H9 (cell line): ENCODE measurements at regions not wholly inside any gene's neighbourhood (a gene's known extent, or its start where the extent isn't known, plus 50 kb on each side); places are given as distances from the start of the nearest gene placed in this dataset.

Experiments
- DNase-seq: peaks from one replicate; pipeline ENCODE4 v3.0.0-alpha.2; 2017
- H2AFZ ChIP-seq: one replicate; pipeline ENCODE4 v1.6.1; 2013; ENCODE audit warnings: mild to moderate bottlenecking, low read length, control low read depth, moderate library complexity
- H2AK5ac ChIP-seq: 2 replicates; pipeline ENCODE4 v1.6.1; 2013; ENCODE audit warnings: low read length, control low read depth, mixed read lengths; ENCODE audit not compliant: insufficient read length
- H2BK120ac ChIP-seq: one replicate; pipeline ENCODE4 v1.6.1; 2013; ENCODE audit warnings: low read depth, mild to moderate bottlenecking, low read length, control low read depth, inconsistent platforms; ENCODE audit not compliant: poor library complexity, severe bottlenecking
- H2BK12ac ChIP-seq: 2 replicates; pipeline ENCODE4 v1.6.1; 2013; ENCODE audit warnings: low read length, control low read depth, mixed read lengths, low read depth; ENCODE audit not compliant: insufficient read length
- H2BK15ac ChIP-seq: 2 replicates; pipeline ENCODE4 v1.6.1; 2013; ENCODE audit warnings: low read depth, low read length, control low read depth
- H2BK20ac ChIP-seq: one replicate; pipeline ENCODE4 v1.6.1; 2013; ENCODE audit warnings: low read depth, mild to moderate bottlenecking, low read length, control low read depth, inconsistent platforms; ENCODE audit not compliant: poor library complexity, severe bottlenecking
- H2BK5ac ChIP-seq: 2 replicates; pipeline ENCODE4 v1.6.1; 2013; ENCODE audit warnings: low read length, control low read depth, mixed read lengths; ENCODE audit not compliant: insufficient read length
- H3K14ac ChIP-seq: 2 replicates; pipeline ENCODE4 v1.6.1; 2013; ENCODE audit warnings: low read length, control low read depth; ENCODE audit not compliant: insufficient read depth
- H3K18ac ChIP-seq: 2 replicates; pipeline ENCODE4 v1.6.1; 2013; ENCODE audit warnings: low read depth, mild to moderate bottlenecking, mixed read lengths, low read length, control low read depth; ENCODE audit not compliant: insufficient read length
- H3K23ac ChIP-seq: 2 replicates; pipeline ENCODE4 v1.6.1; 2013; ENCODE audit warnings: low read length, control low read depth, mixed read lengths, low read depth; ENCODE audit not compliant: insufficient read length
- H3K23me2 ChIP-seq: 2 replicates; pipeline ENCODE4 v1.6.1; 2013; ENCODE audit warnings: low read depth, mild to moderate bottlenecking, mixed read lengths, low read length, control low read depth; ENCODE audit not compliant: insufficient read length, poor library complexity, severe bottlenecking
- H3K27ac ChIP-seq: 2 replicates; pipeline ENCODE4 v1.5.1; 2013; ENCODE audit warnings: low read length, control low read depth, mixed read lengths, low read depth; ENCODE audit not compliant: insufficient read length
- H3K27me3 ChIP-seq: 2 replicates; pipeline ENCODE4 v1.6.1; 2013; ENCODE audit warnings: low read length, control low read depth, inconsistent platforms; ENCODE audit not compliant: insufficient read depth
- H3K4ac ChIP-seq: 2 replicates; pipeline ENCODE4 v1.6.1; 2013; ENCODE audit warnings: low read depth, mild to moderate bottlenecking, control low read depth, inconsistent platforms, low read length, moderate library complexity
- H3K4me1 ChIP-seq: 2 replicates; pipeline ENCODE4 v1.6.1; 2013; ENCODE audit warnings: low read length, control low read depth, inconsistent platforms; ENCODE audit not compliant: insufficient read depth
- H3K4me2 ChIP-seq: 2 replicates; pipeline ENCODE4 v1.6.1; 2013; ENCODE audit warnings: low read length, control low read depth, mixed read lengths; ENCODE audit not compliant: insufficient read length, insufficient read depth
- H3K56ac ChIP-seq: 2 replicates; pipeline ENCODE4 v1.6.1; 2013; ENCODE audit warnings: low read depth, mild to moderate bottlenecking, mixed read lengths, low read length, control low read depth; ENCODE audit not compliant: insufficient read length
- H3K79me1 ChIP-seq: 2 replicates; pipeline ENCODE4 v1.6.1; 2013; ENCODE audit warnings: low read depth, mild to moderate bottlenecking, moderate library complexity, low read length, control low read depth, inconsistent platforms; ENCODE audit not compliant: insufficient read depth, poor library complexity, severe bottlenecking
- H3K79me2 ChIP-seq: 2 replicates; pipeline ENCODE4 v1.6.1; 2013; ENCODE audit warnings: low read length, control low read depth, inconsistent platforms; ENCODE audit not compliant: insufficient read depth
- H3K9ac ChIP-seq: 2 replicates; pipeline ENCODE4 v1.6.1; 2013; ENCODE audit warnings: low read length, control low read depth, mixed read lengths; ENCODE audit not compliant: insufficient read length; ENCODE audit errors: extremely low read depth
- H3K9me3 ChIP-seq: one replicate; pipeline ENCODE4 v1.6.1; 2013; ENCODE audit warnings: low read depth, low read length, inconsistent platforms; ENCODE audit not compliant: control insufficient read depth
- H3T11ph ChIP-seq: one replicate; pipeline ENCODE4 v1.6.1; 2013; ENCODE audit warnings: mild to moderate bottlenecking, low read length, control low read depth, inconsistent platforms
- H4K20me1 ChIP-seq: one replicate; pipeline ENCODE4 v1.6.1; 2013; ENCODE audit not compliant: control insufficient read depth, insufficient read length, insufficient read depth
- H4K5ac ChIP-seq: 2 replicates; pipeline ENCODE4 v1.6.1; 2013; ENCODE audit warnings: low read depth, mild to moderate bottlenecking, mixed read lengths, low read length, control low read depth; ENCODE audit not compliant: insufficient read length
- H4K8ac ChIP-seq: replicated peaks from 2 replicates; pipeline ENCODE4 v1.6.1; 2013; ENCODE audit warnings: low read length, control low read depth, mixed read lengths, low read depth; ENCODE audit not compliant: insufficient read length
- H4K91ac ChIP-seq: 2 replicates; pipeline ENCODE4 v1.6.1; 2013; ENCODE audit warnings: low read depth, mild to moderate bottlenecking, moderate library complexity, mixed read lengths, low read length, control low read depth; ENCODE audit not compliant: insufficient read length
- H3K27ac Mint-ChIP-seq, 3 experiments: 2 replicates in 2 of 3; 3 replicates in 1 of 3; pipeline ENCODE4 v1.8.0; 2020 to 2021; ENCODE audit warnings: mixed read lengths in 3 of 3, mild to moderate bottlenecking in 1 of 3, moderate library complexity in 1 of 3
- H3K27me3 Mint-ChIP-seq: 2 replicates; pipeline ENCODE4 v1.8.0; 2021; ENCODE audit warnings: low read depth, mild to moderate bottlenecking, moderate library complexity, mixed read lengths
- H3K36me3 Mint-ChIP-seq, 3 experiments: 2 replicates in 2 of 3; 3 replicates in 1 of 3; pipeline ENCODE4 v1.8.0; 2020 to 2021; ENCODE audit warnings: low read depth in 3 of 3, mixed read lengths in 3 of 3; ENCODE audit not compliant: insufficient read depth in 1 of 3
- H3K4me1 Mint-ChIP-seq, 2 experiments: 2 replicates each; pipeline ENCODE4 v1.8.0; 2020; ENCODE audit warnings: mixed read lengths in 2 of 2
- H3K4me3 Mint-ChIP-seq, 2 experiments: 2 replicates in 1 of 2; 3 replicates in 1 of 2; pipeline ENCODE4 v1.8.0; 2020 to 2021; ENCODE audit warnings: mild to moderate bottlenecking in 2 of 2, mixed read lengths in 2 of 2, moderate library complexity in 1 of 2
- H3K9me3 Mint-ChIP-seq, 2 experiments: 2 replicates in 1 of 2; 3 replicates in 1 of 2; pipeline ENCODE4 v1.8.0; 2020; ENCODE audit warnings: mild to moderate bottlenecking in 2 of 2, mixed read lengths in 2 of 2, moderate library complexity in 1 of 2
- WGBS: extraction: QIAGEN DNeasy Blood & Tissue Kit; methylation state at CpG from one replicate; pipeline ENCODE4 v1.1.7; 2013; ENCODE audit warnings: missing lambda C conversion rate, low lambda C conversion rate, mixed read lengths; ENCODE audit not compliant: insufficient read length; ENCODE audit errors: extremely low coverage; 5-methylcytosine and 5-hydroxymethylcytosine counted together
- TF ChIP-seq, protein P1 (sequence below): fragments of 200-600 bp; sonication (generic); conservative IDR thresholded peaks from 3 replicates; pipeline ENCODE4 v1.8.0; 2021; ENCODE audit warnings: antibody characterized with exemption, mild to moderate bottlenecking

DNA sequence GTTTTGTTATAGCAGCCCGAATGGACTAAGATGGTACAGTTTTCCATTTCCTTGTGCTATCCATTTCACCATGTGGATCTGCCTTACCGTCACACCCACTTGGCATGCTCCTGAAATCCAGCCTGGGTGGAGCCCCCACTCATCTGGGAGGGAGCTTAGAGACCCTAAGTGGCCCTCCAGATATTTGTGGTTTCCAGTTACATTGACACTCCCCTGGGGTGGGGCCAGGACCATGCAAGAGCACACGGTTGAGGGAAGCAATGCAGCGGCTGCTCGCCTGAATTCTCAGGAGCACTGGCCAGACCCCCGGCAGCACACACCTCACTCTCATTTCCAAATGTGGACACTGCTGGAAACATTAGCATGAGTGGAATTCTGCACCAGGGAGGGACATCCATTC is 231.1 kb downstream of the UTP18 start:
- no peak overlapping the region for H2AK5ac ChIP-seq
- no peaks in the 10 kb centered on the region for H4K20me1 ChIP-seq
- TF ChIP-seq, protein P1, sequence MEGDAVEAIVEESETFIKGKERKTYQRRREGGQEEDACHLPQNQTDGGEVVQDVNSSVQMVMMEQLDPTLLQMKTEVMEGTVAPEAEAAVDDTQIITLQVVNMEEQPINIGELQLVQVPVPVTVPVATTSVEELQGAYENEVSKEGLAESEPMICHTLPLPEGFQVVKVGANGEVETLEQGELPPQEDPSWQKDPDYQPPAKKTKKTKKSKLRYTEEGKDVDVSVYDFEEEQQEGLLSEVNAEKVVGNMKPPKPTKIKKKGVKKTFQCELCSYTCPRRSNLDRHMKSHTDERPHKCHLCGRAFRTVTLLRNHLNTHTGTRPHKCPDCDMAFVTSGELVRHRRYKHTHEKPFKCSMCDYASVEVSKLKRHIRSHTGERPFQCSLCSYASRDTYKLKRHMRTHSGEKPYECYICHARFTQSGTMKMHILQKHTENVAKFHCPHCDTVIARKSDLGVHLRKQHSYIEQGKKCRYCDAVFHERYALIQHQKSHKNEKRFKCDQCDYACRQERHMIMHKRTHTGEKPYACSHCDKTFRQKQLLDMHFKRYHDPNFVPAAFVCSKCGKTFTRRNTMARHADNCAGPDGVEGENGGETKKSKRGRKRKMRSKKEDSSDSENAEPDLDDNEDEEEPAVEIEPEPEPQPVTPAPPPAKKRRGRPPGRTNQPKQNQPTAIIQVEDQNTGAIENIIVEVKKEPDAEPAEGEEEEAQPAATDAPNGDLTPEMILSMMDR = no peak
- H2BK12ac ChIP-seq = no peak overlapping the region
- no peak for DNase-seq
- no peaks in the 10 kb centered on the region for H3K79me2 ChIP-seq
- no peak overlapping the region for H2BK20ac ChIP-seq
- no peak overlapping the region for H3T11ph ChIP-seq
- no peaks in the 10 kb centered on the region for H3K79me1 ChIP-seq
- no peak overlapping the region for H3K4ac ChIP-seq
- no peaks in the 10 kb centered on the region for H3K9me3 ChIP-seq
- no peak overlapping the region for H3K27ac ChIP-seq
- peaks cover 4% of the 10 kb centered on the region for H3K27me3 Mint-ChIP-seq
- no peak overlapping the region for H3K4me3 Mint-ChIP-seq
- H3K9me3 Mint-ChIP-seq = no peaks in the 10 kb centered on the region; a peak in 1 of 5 replicates
- no peak overlapping the region for H4K8ac ChIP-seq
- no CpG with 5 or more reads among the region's 6 CpGs for WGBS
- H3K14ac ChIP-seq = no peak overlapping the region
- no peak overlapping the region for H3K4me2 ChIP-seq
- no peak overlapping the region for H2AFZ ChIP-seq
- no peak overlapping the region for H3K23ac ChIP-seq
- H3K9ac ChIP-seq = no peak overlapping the region
- H2BK5ac ChIP-seq = no peak overlapping the region
- H3K4me1 ChIP-seq = no peaks in the 10 kb centered on the region
- H2BK15ac ChIP-seq = no peak overlapping the region
- no peak overlapping the region for H3K18ac ChIP-seq
- no peak overlapping the region for H3K56ac ChIP-seq
- H4K91ac ChIP-seq = no peak overlapping the region
- H3K23me2 ChIP-seq = no peaks in the 10 kb centered on the region
- peaks cover 5 to 6% of the 10 kb centered on the region in 2 experiments; a peak in 3 of 4 replicates for H3K4me1 Mint-ChIP-seq
- H2BK120ac ChIP-seq = no peak overlapping the region
- H3K27me3 ChIP-seq = no peaks in the 10 kb centered on the region
- H3K36me3 Mint-ChIP-seq = no peaks in the 10 kb centered on the region; a peak in 1 of 7 replicates
- no peak overlapping the region for H3K27ac Mint-ChIP-seq
- H4K5ac ChIP-seq = no peak overlapping the region
